H1 (cell line): ENCODE measurements at regions not wholly inside any gene's neighbourhood (a gene's known extent, or its start where the extent isn't known, plus 50 kb on each side); places are given as distances from the start of the nearest gene placed in this dataset.

Source experiments
- CTCF ChIA-PET: fragments of 300-600 bp; sonication (Branson Sonifier 250); formaldehyde crosslinking; loops from one replicate; lab custom pipeline; 2021; ENCODE audit not compliant: partially characterized antibody; lab: Charles Lee
- POLR2A ChIA-PET: fragments of 300-600 bp; sonication (Branson Sonifier 250); formaldehyde crosslinking; loops from one replicate; lab custom pipeline; 2021; ENCODE audit warnings: inconsistent platforms; ENCODE audit not compliant: partially characterized antibody; lab: Charles Lee
- DNase-seq, 2 experiments: peaks; one replicate each; pipeline versions ENCODE4 v3.0.0 to v3.0.0-alpha.2; 2010 to 2022; ENCODE audit warnings: low spot score in 2 of 2, low read depth in 1 of 2, mixed read lengths in 1 of 2
- FAIRE-seq: peaks from 2 replicates; lab custom pipeline; 2011; peaks lifted over from hg19 to GRCh38; lab: Jason Lieb, UNC
- H2AFZ ChIP-seq: 2 replicates; pipeline ENCODE4 v1.8.1; 2012; ENCODE audit warnings: low read length, inconsistent platforms
- H2AK5ac ChIP-seq: 2 replicates; pipeline ENCODE4 v1.6.1; 2013; ENCODE audit warnings: low read depth, low read length
- H2BK120ac ChIP-seq: replicated peaks from 2 replicates; pipeline ENCODE3; 2013; ENCODE audit warnings: low read depth, low read length, inconsistent platforms
- H2BK12ac ChIP-seq: 2 replicates; pipeline ENCODE4 v1.6.1; 2013; ENCODE audit warnings: low read depth, low read length
- H2BK15ac ChIP-seq: 2 replicates; pipeline ENCODE4 v1.6.1; 2013; ENCODE audit warnings: low read length
- H2BK20ac ChIP-seq: 2 replicates; pipeline ENCODE4 v1.6.1; 2013; ENCODE audit warnings: low read length
- H2BK5ac ChIP-seq: 2 replicates; pipeline ENCODE4 v1.6.1; 2013; ENCODE audit warnings: low read depth, low read length
- H3K14ac ChIP-seq: 2 replicates; pipeline ENCODE4 v1.6.1; 2013; ENCODE audit warnings: inconsistent platforms; ENCODE audit not compliant: insufficient read length
- H3K18ac ChIP-seq: 2 replicates; pipeline ENCODE4 v1.6.1; 2013; ENCODE audit warnings: low read length; ENCODE audit errors: extremely low read depth
- H3K23ac ChIP-seq: 2 replicates; pipeline ENCODE4 v1.6.1; 2013; ENCODE audit warnings: inconsistent platforms; ENCODE audit not compliant: insufficient read length
- H3K23me2 ChIP-seq: 2 replicates; pipeline ENCODE4 v1.6.1; 2013; ENCODE audit warnings: low read depth, low read length
- H3K27ac ChIP-seq: 2 replicates; pipeline ENCODE4 v1.6.1; 2011; ENCODE audit warnings: low read depth, low read length, inconsistent platforms
- H3K27me3 ChIP-seq, 4 experiments: replicated peaks in 1 of 4; 1 replicate in 1 of 4; 2 replicates in 3 of 4; pipeline versions ENCODE4 v1.6.1 to v1.8.1; 2011 to 2013; ENCODE audit warnings: low read length in 3 of 4, mild to moderate bottlenecking in 3 of 4, inconsistent platforms in 2 of 4, mixed read lengths in 2 of 4, moderate library complexity in 1 of 4; ENCODE audit not compliant: control insufficient read depth in 3 of 4, insufficient read depth in 3 of 4; ENCODE audit errors: extremely low read depth in 1 of 4
- H3K36me3 ChIP-seq, 4 experiments: 2 replicates each; pipeline versions ENCODE4 v1.6.1 to v1.8.1; 2011 to 2013; ENCODE audit warnings: mild to moderate bottlenecking in 4 of 4, low read length in 3 of 4, moderate library complexity in 2 of 4, control low read depth in 1 of 4, inconsistent platforms in 1 of 4; ENCODE audit not compliant: insufficient read depth in 4 of 4, control insufficient read depth in 2 of 4
- H3K4ac ChIP-seq: replicated peaks from 2 replicates; pipeline ENCODE3; 2013; ENCODE audit warnings: low read length, low read depth, mixed read lengths, inconsistent platforms; ENCODE audit not compliant: insufficient read length
- H3K4me1 ChIP-seq, 4 experiments: replicated peaks in 1 of 4; 1 replicate in 1 of 4; 2 replicates in 3 of 4; pipeline versions ENCODE4 v1.6.1 to v1.8.1; 2011 to 2013; ENCODE audit warnings: low read length in 3 of 4, inconsistent platforms in 2 of 4, mixed read lengths in 1 of 4; ENCODE audit not compliant: insufficient read depth in 4 of 4, control insufficient read depth in 3 of 4
- H3K4me2 ChIP-seq, 2 experiments: 2 replicates each; pipeline versions ENCODE4 v1.6.1 to v1.8.1; 2011 to 2013; ENCODE audit warnings: low read depth in 2 of 2, low read length in 2 of 2, control low read depth in 1 of 2, inconsistent platforms in 1 of 2, mild to moderate bottlenecking in 1 of 2; ENCODE audit not compliant: insufficient read depth in 1 of 2
- H3K4me3 ChIP-seq, 4 experiments: fragments of 200-600, 300-600 bp in 1 of 4; sonication (generic), shearing (Covaris generic), sonication (Bioruptor Twin) in 1 of 4; 2 replicates each; pipeline versions ENCODE4 v1.5.1 to v1.8.1; 2011 to 2016; ENCODE audit warnings: low read length in 4 of 4, low read depth in 3 of 4, control low read depth in 2 of 4, inconsistent platforms in 2 of 4, mild to moderate bottlenecking in 2 of 4, mixed read lengths in 1 of 4, moderate library complexity in 1 of 4; ENCODE audit not compliant: insufficient read depth in 2 of 4; ENCODE audit errors: extremely low read depth in 1 of 4
- H3K56ac ChIP-seq: replicated peaks from 2 replicates; pipeline ENCODE3; 2013; ENCODE audit warnings: low read depth, mild to moderate bottlenecking, mixed read lengths, low read length, inconsistent platforms; ENCODE audit not compliant: insufficient read length
- H3K79me1 ChIP-seq: 2 replicates; pipeline ENCODE4 v1.6.1; 2013; ENCODE audit warnings: low read depth, low read length, control low read depth
- H3K79me2 ChIP-seq, 2 experiments: 2 replicates each; pipeline versions ENCODE4 v1.6.1 to v1.8.1; 2012 to 2013; ENCODE audit warnings: low read length in 2 of 2, mild to moderate bottlenecking in 2 of 2, inconsistent platforms in 1 of 2; ENCODE audit not compliant: insufficient read depth in 2 of 2, control insufficient read depth in 1 of 2
- H3K9ac ChIP-seq, 4 experiments: replicated peaks in 1 of 4; 1 replicate in 1 of 4; 2 replicates in 3 of 4; pipeline versions ENCODE4 v1.6.1 to v1.8.1; 2011 to 2013; ENCODE audit warnings: low read depth in 3 of 4, low read length in 3 of 4, control low read depth in 2 of 4, mild to moderate bottlenecking in 2 of 4, moderate library complexity in 2 of 4, inconsistent platforms in 1 of 4; ENCODE audit errors: extremely low read depth in 1 of 4
- H3K9me3 ChIP-seq, 2 experiments: 2 replicates each; pipeline versions ENCODE4 v1.6.1 to v1.8.1; 2012 to 2013; ENCODE audit warnings: mild to moderate bottlenecking in 2 of 2, moderate library complexity in 2 of 2, control low read depth in 1 of 2, inconsistent platforms in 1 of 2, low read depth in 1 of 2, low read length in 1 of 2, mixed read lengths in 1 of 2; ENCODE audit not compliant: insufficient read depth in 2 of 2
- H4K20me1 ChIP-seq, 2 experiments: replicated peaks in 1 of 2; 2 replicates each; pipeline versions ENCODE3 to v1.8.1; 2011 to 2013; ENCODE audit warnings: inconsistent platforms in 2 of 2, low read length in 2 of 2, mild to moderate bottlenecking in 1 of 2; ENCODE audit not compliant: insufficient read depth in 2 of 2, control insufficient read depth in 1 of 2
- H4K5ac ChIP-seq: 2 replicates; pipeline ENCODE4 v1.6.1; 2013; ENCODE audit warnings: low read length, low read depth, mixed read lengths, inconsistent platforms; ENCODE audit not compliant: insufficient read length
- H4K8ac ChIP-seq: 2 replicates; pipeline ENCODE4 v1.8.0; 2013; ENCODE audit warnings: mild to moderate bottlenecking, moderate library complexity, low read length, inconsistent platforms; ENCODE audit not compliant: insufficient read depth; ENCODE audit errors: extremely low read depth
- H4K91ac ChIP-seq: replicated peaks from 2 replicates; pipeline ENCODE3; 2013; ENCODE audit warnings: low read length, mixed read lengths, inconsistent platforms; ENCODE audit not compliant: insufficient read length
- ATF2 ChIP-seq: IDR thresholded peaks from 2 replicates; pipeline ENCODE4 v1.6.1; 2012; ENCODE audit warnings: low read length, inconsistent platforms
- CHD1 ChIP-seq: IDR thresholded peaks from 2 replicates; pipeline ENCODE4 v1.6.1; 2012; ENCODE audit warnings: low read depth, low read length, improper control_type of control experiment
- CREB1 ChIP-seq: IDR thresholded peaks from 2 replicates; pipeline ENCODE4 v1.6.1; 2012; ENCODE audit warnings: inconsistent platforms
- EZH2 ChIP-seq: fragments of 200-600 bp; sonication (generic); IDR thresholded peaks from 2 replicates; pipeline ENCODE4 v1.7.1; 2012; ENCODE audit warnings: low read depth, mild to moderate bottlenecking, moderate library complexity, low read length, inconsistent platforms; ENCODE audit not compliant: severe bottlenecking
- GTF2F1 ChIP-seq: IDR thresholded peaks from 2 replicates; pipeline ENCODE4 v1.6.1; 2012; ENCODE audit warnings: low read depth, low read length, improper control_type of control experiment, borderline replicate concordance
- HDAC2 ChIP-seq, 2 experiments: fragments of 300-600 bp in 1 of 2; sonication (generic) in 1 of 2; IDR thresholded peaks; 2 replicates each; pipeline ENCODE4 v1.6.1; 2011 to 2012; ENCODE audit warnings: low read depth in 2 of 2, low read length in 2 of 2, mild to moderate bottlenecking in 2 of 2, moderate library complexity in 2 of 2, borderline replicate concordance in 1 of 2, inconsistent platforms in 1 of 2
- KDM4A ChIP-seq: IDR thresholded peaks from one replicate; pipeline ENCODE4 v1.7.1; 2012; ENCODE audit warnings: low read depth, mild to moderate bottlenecking, moderate library complexity, low read length, inconsistent platforms; ENCODE audit not compliant: severe bottlenecking
- KDM5A ChIP-seq: fragments of 200-600 bp; IDR thresholded peaks from 2 replicates; pipeline ENCODE4 v1.7.1; 2012; ENCODE audit warnings: mild to moderate bottlenecking, low read length, inconsistent platforms, mixed read lengths
- NRF1 ChIP-seq: IDR thresholded peaks from 2 replicates; pipeline ENCODE4 v1.6.1; 2011; ENCODE audit warnings: mild to moderate bottlenecking, low read depth, low read length, improper control_type of control experiment
- RFX5 ChIP-seq: IDR thresholded peaks from 2 replicates; pipeline ENCODE4 v1.6.1; 2011; ENCODE audit warnings: low read depth, low read length, improper control_type of control experiment, borderline replicate concordance
- SIX5 ChIP-seq: IDR thresholded peaks from 2 replicates; pipeline ENCODE4 v1.6.1; 2011; ENCODE audit warnings: mild to moderate bottlenecking, low read depth, low read length
- SP4 ChIP-seq: IDR thresholded peaks from 2 replicates; pipeline ENCODE4 v1.6.1; 2012; ENCODE audit warnings: low read length, inconsistent platforms
- TCF12 ChIP-seq: IDR thresholded peaks from 2 replicates; pipeline ENCODE4 v1.6.1; 2011; ENCODE audit warnings: low read depth, mild to moderate bottlenecking, low read length
- YY1 ChIP-seq: IDR thresholded peaks from 2 replicates; pipeline ENCODE4 v1.6.1; 2011; ENCODE audit warnings: low read depth, mild to moderate bottlenecking, low read length
- WGBS, 2 experiments: shearing (Covaris generic) in 1 of 2; methylation state at CpG; one replicate each; pipeline versions ENCODE4 v1.1.6 to v1.1.7; 2013 to 2015; ENCODE audit warnings: low lambda C conversion rate in 2 of 2, mixed read lengths in 2 of 2, inconsistent platforms in 1 of 2, low coverage in 1 of 2, missing lambda C conversion rate in 1 of 2; ENCODE audit not compliant: insufficient replicate concordance in 2 of 2, insufficient coverage in 1 of 2, insufficient read length in 1 of 2; ENCODE audit errors: extremely low coverage in 1 of 2, missing lambda C conversion rate in 1 of 2; 5-methylcytosine and 5-hydroxymethylcytosine counted together

- Histone ChIP-seq H2BK15ac (no peak overlapping the region), H3K79me1 (no peaks in the 10 kb centered on the region), H4K5ac (no peak overlapping the region), H2BK120ac (no peak overlapping the region), H4K20me1 (no peaks in the 10 kb centered on the region), H3K23ac (no peak overlapping the region), H2BK20ac (no peak overlapping the region), H3K27ac (no peak overlapping the region), H3K4ac (no peak overlapping the region), H3K4me1 (no peaks in the 10 kb centered on the region), H3K18ac (no peak overlapping the region), H2AK5ac (no peak overlapping the region), H4K91ac (no peak overlapping the region), H3K56ac (no peak overlapping the region), H3K79me2 (no peaks in the 10 kb centered on the region), H3K23me2 (no peaks in the 10 kb centered on the region), H2BK5ac (no peak overlapping the region), H3K27me3 (no peaks in the 10 kb centered on the region), H3K36me3 (no peaks in the 10 kb centered on the region), H3K4me2 (no peak overlapping the region), H3K4me3 (no peak overlapping the region), H4K8ac (no peak overlapping the region), H3K9ac (no peak overlapping the region), H3K9me3 (0 out of 4 replicates have a peak, but pooled peaks cover 0 to 2% of the 10 kb centered on the region in 2 experiments), H2BK12ac (no peak overlapping the region), H2AFZ (no peak overlapping the region), H3K14ac (no peak overlapping the region)
- ChIA-PET POLR2A (no interaction called here), CTCF (interaction anchor here (1.1 kb wide), 1 partner anchor 17 kb away, joined by 3 read pairs; no protein-coding TSS in a partner anchor)
- TF ChIP-seq GTF2F1 (no peak), NRF1 (no peak), CHD1 (no peak), SIX5 (no peak), RFX5 (no peak), HDAC2 (IDR thresholded peaks at IDR 0.05; ENCODE audit: borderline replicate concordance in 1 of 2, low read depth in 2 of 2, low read length in 2 of 2) (no peak), YY1 (no peak), SP4 (no peak), ATF2 (no peak), EZH2 (no peak), CREB1 (no peak), KDM4A (no peak), TCF12 (no peak), KDM5A (no peak)
- DNase-seq (no peak), FAIRE-seq (no peak)
- 91% methylated on average over 4 of the region's 5 CpGs; no CpG with 5 or more reads in 1 of the 2 experiments for WGBS, 2 experiments
Observed at GRCh38 chr3:153060346-153060745, 101.7 kb upstream of the RAP2B start.
